Keratinocyte (primary cell): ENCODE measurements at regions not wholly inside any gene's neighbourhood (a gene's known extent, or its start where the extent isn't known, plus 50 kb on each side); places are given as distances from the start of the nearest gene placed in this dataset.

Source experiments
- DNase-seq: peaks from one replicate; pipeline ENCODE4 v3.0.0-alpha.2; 2011; ENCODE audit warnings: low read depth, missing footprints, low spot score
- FAIRE-seq: peaks from 2 replicates; lab custom pipeline; 2011; peaks lifted over from hg19 to GRCh38; lab: Jason Lieb, UNC
- H2AFZ ChIP-seq: 2 replicates; pipeline ENCODE4 v1.6.0; 2012; ENCODE audit warnings: low read length, control low read depth, inconsistent platforms; ENCODE audit not compliant: control insufficient read depth
- H3K27ac ChIP-seq: 2 replicates; pipeline ENCODE4 v1.5.1; 2011; ENCODE audit warnings: low read length; ENCODE audit not compliant: control insufficient read depth, insufficient read depth
- H3K27me3 ChIP-seq: 3 replicates; pipeline ENCODE4 v1.6.0; 2011; ENCODE audit warnings: low read length; ENCODE audit not compliant: control insufficient read depth, insufficient read depth; ENCODE audit errors: extremely low read depth
- H3K36me3 ChIP-seq, 2 experiments: 2 replicates in 1 of 2; 3 replicates in 1 of 2; pipeline ENCODE4 v1.5.1; 2011; ENCODE audit warnings: low read length in 2 of 2, mild to moderate bottlenecking in 1 of 2; ENCODE audit not compliant: control insufficient read depth in 2 of 2, insufficient read depth in 2 of 2; ENCODE audit errors: extremely low read depth in 1 of 2
- H3K4me1 ChIP-seq: 3 replicates; pipeline ENCODE4 v1.5.1; 2011; ENCODE audit warnings: low read length; ENCODE audit not compliant: control insufficient read depth, insufficient read depth; ENCODE audit errors: extremely low read depth
- H3K4me2 ChIP-seq: 3 replicates; pipeline ENCODE4 v1.6.0; 2011; ENCODE audit warnings: low read depth, low read length; ENCODE audit not compliant: control insufficient read depth, insufficient read depth; ENCODE audit errors: extremely low read depth
- H3K4me3 ChIP-seq, 3 experiments: fragments of 200-600 bp in 1 of 3; sonication (generic) in 1 of 3; 2 replicates in 2 of 3; 3 replicates in 1 of 3; pipeline ENCODE4 v1.5.1; 2011 to 2016; ENCODE audit warnings: low read length in 3 of 3, mild to moderate bottlenecking in 3 of 3, control low read depth in 2 of 3, inconsistent platforms in 1 of 3, low read depth in 1 of 3, mixed read lengths in 1 of 3, mixed run types in 1 of 3, moderate library complexity in 1 of 3; ENCODE audit not compliant: control insufficient read depth in 2 of 3, insufficient read depth in 2 of 3; ENCODE audit errors: extremely low read depth in 1 of 3
- H3K79me2 ChIP-seq: 2 replicates; pipeline ENCODE4 v1.6.0; 2012; ENCODE audit warnings: low read length; ENCODE audit not compliant: control insufficient read depth, insufficient read depth
- H3K9ac ChIP-seq: 3 replicates; pipeline ENCODE4 v1.6.0; 2011; ENCODE audit warnings: low read length; ENCODE audit not compliant: control insufficient read depth, insufficient read depth; ENCODE audit errors: extremely low read depth
- H3K9me1 ChIP-seq: 3 replicates; pipeline ENCODE4 v1.6.0; 2011; ENCODE audit warnings: low read length; ENCODE audit not compliant: control insufficient read depth, insufficient read depth; ENCODE audit errors: extremely low read depth
- H3K9me3 ChIP-seq: 2 replicates; pipeline ENCODE4 v1.5.1; 2012; ENCODE audit warnings: low read depth, low read length; ENCODE audit not compliant: control insufficient read depth
- H4K20me1 ChIP-seq: 3 replicates; pipeline ENCODE4 v1.6.0; 2011; ENCODE audit warnings: low read length; ENCODE audit not compliant: control insufficient read depth, insufficient read depth; ENCODE audit errors: extremely low read depth
- EZH2 ChIP-seq: IDR thresholded peaks from one replicate; pipeline ENCODE4 v1.6.1; 2012; ENCODE audit warnings: inconsistent platforms, mild to moderate bottlenecking, low read length, moderate library complexity
- dilution Hi-C: fragments of 300-500 bp; cut with MboI; formaldehyde crosslinking; loops from one replicate; pipeline ENCODE4 v1.7.0; 2020; ENCODE audit warnings: low sequenced_read_pairs; ENCODE audit not compliant: extremely low pct_ligation_motif_present
- TF ChIP-seq, protein P1 (sequence below), 3 experiments: IDR thresholded peaks in 1 of 3; conservative IDR thresholded peaks in 1 of 3; optimal IDR thresholded peaks in 1 of 3; 2 replicates in 2 of 3; 3 replicates in 1 of 3; pipeline versions ENCODE3 to v1.5.1; 2011; ENCODE audit warnings: low read length in 3 of 3, mild to moderate bottlenecking in 3 of 3, moderate library complexity in 2 of 3, control low read depth in 1 of 3, inconsistent platforms in 1 of 3; ENCODE audit not compliant: insufficient read depth in 2 of 3; ENCODE audit errors: extremely low read depth in 1 of 3

DNA sequence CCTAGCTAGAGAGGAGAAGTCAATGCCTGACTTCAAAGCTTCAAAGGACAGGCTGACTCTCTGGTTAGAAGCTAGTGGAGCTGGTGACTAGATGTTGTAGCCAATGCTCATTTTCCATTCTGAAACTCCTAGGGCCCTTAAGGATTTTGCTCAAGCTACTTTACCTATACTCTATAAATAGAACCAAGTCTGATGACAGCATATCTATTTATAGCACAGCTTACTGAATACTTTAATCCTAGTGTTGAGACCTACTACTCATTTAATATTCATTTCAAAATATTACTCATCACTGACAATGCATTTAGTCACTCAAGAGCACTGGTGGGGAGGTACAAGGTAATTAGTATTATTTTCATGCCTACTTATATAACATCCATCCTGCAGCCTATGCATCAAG lies 137.2 kb upstream of the PELI2 start:
- DNase-seq (no peak), FAIRE-seq (no peak)
- H3K27me3 ChIP-seq = no peaks in the 10 kb centered on the region
- no peaks in the 10 kb centered on the region for H3K4me1 ChIP-seq
- H4K20me1 ChIP-seq = no peaks in the 10 kb centered on the region
- H3K36me3 ChIP-seq = no peaks in the 10 kb centered on the region
- H3K79me2 ChIP-seq = no peaks in the 10 kb centered on the region
- dilution Hi-C loops = no loop called here
- no peak overlapping the region for H3K4me2 ChIP-seq
- TF ChIP-seq, protein P1, sequence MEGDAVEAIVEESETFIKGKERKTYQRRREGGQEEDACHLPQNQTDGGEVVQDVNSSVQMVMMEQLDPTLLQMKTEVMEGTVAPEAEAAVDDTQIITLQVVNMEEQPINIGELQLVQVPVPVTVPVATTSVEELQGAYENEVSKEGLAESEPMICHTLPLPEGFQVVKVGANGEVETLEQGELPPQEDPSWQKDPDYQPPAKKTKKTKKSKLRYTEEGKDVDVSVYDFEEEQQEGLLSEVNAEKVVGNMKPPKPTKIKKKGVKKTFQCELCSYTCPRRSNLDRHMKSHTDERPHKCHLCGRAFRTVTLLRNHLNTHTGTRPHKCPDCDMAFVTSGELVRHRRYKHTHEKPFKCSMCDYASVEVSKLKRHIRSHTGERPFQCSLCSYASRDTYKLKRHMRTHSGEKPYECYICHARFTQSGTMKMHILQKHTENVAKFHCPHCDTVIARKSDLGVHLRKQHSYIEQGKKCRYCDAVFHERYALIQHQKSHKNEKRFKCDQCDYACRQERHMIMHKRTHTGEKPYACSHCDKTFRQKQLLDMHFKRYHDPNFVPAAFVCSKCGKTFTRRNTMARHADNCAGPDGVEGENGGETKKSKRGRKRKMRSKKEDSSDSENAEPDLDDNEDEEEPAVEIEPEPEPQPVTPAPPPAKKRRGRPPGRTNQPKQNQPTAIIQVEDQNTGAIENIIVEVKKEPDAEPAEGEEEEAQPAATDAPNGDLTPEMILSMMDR (optimal IDR thresholded peaks at IDR 0.05 in 1 of 3, IDR thresholded peaks at IDR 0.05 in 1 of 3, conservative IDR thresholded peaks at IDR 0.05 in 1 of 3; ENCODE audit: extremely low read depth in 1 of 3, insufficient read depth in 2 of 3, low read length in 3 of 3) = no peak
- H3K9me1 ChIP-seq = no peaks in the 10 kb centered on the region
- no peak overlapping the region for H3K9ac ChIP-seq
- no peaks in the 10 kb centered on the region for H3K9me3 ChIP-seq
- H3K4me3 ChIP-seq = no peak overlapping the region
- H3K27ac ChIP-seq = no peak overlapping the region
- no peak overlapping the region for H2AFZ ChIP-seq

DNA sequence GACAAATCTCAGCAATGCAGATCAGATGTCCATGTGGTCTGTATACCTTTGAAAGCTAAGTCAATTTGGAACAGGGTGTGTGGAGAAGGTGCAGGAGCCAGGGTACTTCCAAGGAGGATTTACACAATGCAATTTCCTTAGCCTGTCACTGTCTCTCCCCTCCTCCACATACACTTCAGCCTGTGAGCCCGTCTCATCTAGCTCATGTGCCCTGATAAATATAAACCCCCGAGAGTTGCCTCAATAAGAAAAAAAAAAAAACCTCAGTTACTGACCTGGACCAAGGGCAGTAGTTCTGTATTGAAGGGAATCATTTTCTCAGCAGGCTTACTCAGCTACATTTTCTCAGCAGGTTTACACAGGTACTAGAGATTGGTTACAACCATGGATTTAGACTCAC lies 132.1 kb upstream of the PELI2 start:
- H2AFZ ChIP-seq = no peak overlapping the region
- H3K27me3 ChIP-seq = no peaks in the 10 kb centered on the region
- FAIRE-seq (no peak), DNase-seq (no peak)
- H3K9me3 ChIP-seq = no peaks in the 10 kb centered on the region
- H3K79me2 ChIP-seq = no peaks in the 10 kb centered on the region
- H3K9ac ChIP-seq = no peak overlapping the region
- H4K20me1 ChIP-seq = no peaks in the 10 kb centered on the region
- H3K4me3 ChIP-seq = no peak overlapping the region
- no peaks in the 10 kb centered on the region for H3K4me1 ChIP-seq
- TF ChIP-seq, protein P1 (optimal IDR thresholded peaks at IDR 0.05 in 1 of 3, IDR thresholded peaks at IDR 0.05 in 1 of 3, conservative IDR thresholded peaks at IDR 0.05 in 1 of 3; ENCODE audit: extremely low read depth in 1 of 3, insufficient read depth in 2 of 3, low read length in 3 of 3) = no peak
- TF ChIP-seq EZH2 = no peak
- H3K36me3 ChIP-seq = no peaks in the 10 kb centered on the region
- dilution Hi-C loops = no loop called here
- H3K9me1 ChIP-seq = no peaks in the 10 kb centered on the region
- no peak overlapping the region for H3K27ac ChIP-seq
- no peak overlapping the region for H3K4me2 ChIP-seq
